HG03565 (cell line): ENCODE measurements at regions not wholly inside any gene's neighbourhood (a gene's known extent, or its start where the extent isn't known, plus 50 kb on each side); places are given as distances from the start of the nearest gene placed in this dataset.
"Not testable (repeated sequence)": the region's sequence is repeated elsewhere in the genome, so short reads cannot be mapped to it uniquely, and the experiment has no call there.

Experiments used
- ATAC-seq: cut with Tn5 transposase; IDR thresholded peaks from one replicate; pipeline ENCODE4 v1.9.1; 2021; ENCODE audit warnings: mild to moderate bottlenecking, moderate library complexity; ENCODE audit not compliant: unreplicated experiment

DNA sequence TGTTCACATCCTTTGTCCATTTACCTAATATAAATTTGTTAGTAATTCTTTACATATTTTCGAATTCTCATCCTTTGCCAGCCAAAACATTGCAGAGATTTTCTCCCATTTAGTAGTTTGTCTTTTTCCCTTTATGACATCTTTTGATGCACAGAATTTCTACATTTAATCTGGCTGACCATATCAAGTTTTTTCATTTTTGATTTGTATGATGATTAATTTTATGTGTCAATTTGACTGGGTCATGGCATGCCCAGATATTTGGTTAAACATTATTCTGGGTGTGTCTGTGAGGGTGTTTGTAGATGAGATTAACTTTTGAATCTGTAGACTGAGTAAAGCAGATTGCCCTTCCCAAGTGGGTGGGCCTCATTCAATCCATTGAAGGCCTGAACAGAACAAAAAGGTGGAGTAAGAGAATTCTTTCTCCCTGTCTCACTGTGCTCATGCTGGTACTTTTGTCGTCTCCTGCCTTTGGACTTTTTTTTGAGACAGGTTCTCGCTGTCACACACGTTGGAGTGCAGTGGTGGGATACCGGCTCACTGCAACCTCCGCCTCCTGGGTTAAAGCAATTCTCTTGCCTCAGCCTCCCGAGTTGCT, 72.1 kb upstream of the EPB41L1 start:
- no peak for ATAC-seq

GRCh38 chr20:36083200-36083599, 71.3 kb upstream of the EPB41L1 start:
- not testable (repeated sequence) for ATAC-seq

DNA sequence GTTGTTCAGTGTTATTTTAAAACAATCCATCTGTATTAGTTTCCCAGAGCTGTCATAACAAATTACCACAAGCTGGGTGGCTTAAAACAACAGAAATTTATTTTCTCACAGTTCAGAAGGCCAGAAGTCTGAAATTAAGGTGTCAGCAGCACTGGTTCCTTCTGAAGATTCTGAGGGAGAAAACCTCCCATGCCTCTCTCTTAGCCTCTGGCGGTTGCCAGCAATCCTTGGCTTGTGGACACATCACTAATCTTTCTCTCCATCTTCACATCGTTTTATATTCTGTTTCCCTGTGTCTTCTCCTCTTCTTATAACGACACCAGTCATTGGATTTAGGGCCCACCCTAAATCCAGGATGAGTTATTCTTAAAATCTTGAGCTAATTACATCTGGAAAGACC, 70.2 kb upstream of the EPB41L1 start:
- no peak for ATAC-seq

DNA sequence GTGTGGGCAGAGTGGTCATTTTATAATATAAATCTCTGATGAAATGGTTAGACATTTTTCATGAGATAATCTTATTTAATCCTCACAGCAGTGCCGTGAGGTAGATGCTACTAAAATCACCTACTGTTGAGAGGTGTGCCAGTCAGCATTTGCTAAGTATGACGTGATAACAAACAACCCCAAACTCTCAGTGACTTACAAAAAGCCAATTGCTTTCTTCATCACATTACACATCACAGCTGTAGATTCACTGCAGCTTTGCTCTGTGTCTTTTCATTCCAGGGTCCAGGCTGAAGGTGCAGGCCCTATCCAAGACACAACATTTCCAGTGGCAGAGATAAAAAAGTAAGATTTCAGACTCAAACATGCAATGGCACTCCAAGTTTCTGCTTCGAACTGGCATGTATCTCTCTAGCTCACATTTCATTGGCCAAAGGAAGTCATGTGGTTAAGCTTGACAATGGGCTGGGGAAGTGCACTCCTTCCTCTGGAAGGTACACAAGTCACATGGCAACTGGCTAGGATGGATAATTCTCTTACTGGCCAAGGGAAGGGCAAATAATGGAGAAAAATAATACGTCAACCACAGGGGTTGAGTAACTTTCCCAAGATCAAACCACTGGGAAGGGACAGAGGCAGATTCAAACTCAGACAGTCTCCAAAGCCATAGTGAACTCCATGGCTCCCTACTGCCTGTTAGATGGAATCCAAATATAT, 69.5 kb upstream of the EPB41L1 start:
- ATAC-seq, result no peak

- no peak for ATAC-seq
Observed at GRCh38 chr20:36085686-36086267, 68.8 kb upstream of the EPB41L1 start.

- ATAC-seq, result no peak
Observed at GRCh38 chr20:36086767-36087166, 67.8 kb upstream of the EPB41L1 start.

- ATAC-seq, result no peak
Observed at GRCh38 chr20:36090223-36090622, 64.3 kb upstream of the EPB41L1 start.

- ATAC-seq, result no peak
Observed at GRCh38 chr20:36091561-36092397, 62.8 kb upstream of the EPB41L1 start.

DNA sequence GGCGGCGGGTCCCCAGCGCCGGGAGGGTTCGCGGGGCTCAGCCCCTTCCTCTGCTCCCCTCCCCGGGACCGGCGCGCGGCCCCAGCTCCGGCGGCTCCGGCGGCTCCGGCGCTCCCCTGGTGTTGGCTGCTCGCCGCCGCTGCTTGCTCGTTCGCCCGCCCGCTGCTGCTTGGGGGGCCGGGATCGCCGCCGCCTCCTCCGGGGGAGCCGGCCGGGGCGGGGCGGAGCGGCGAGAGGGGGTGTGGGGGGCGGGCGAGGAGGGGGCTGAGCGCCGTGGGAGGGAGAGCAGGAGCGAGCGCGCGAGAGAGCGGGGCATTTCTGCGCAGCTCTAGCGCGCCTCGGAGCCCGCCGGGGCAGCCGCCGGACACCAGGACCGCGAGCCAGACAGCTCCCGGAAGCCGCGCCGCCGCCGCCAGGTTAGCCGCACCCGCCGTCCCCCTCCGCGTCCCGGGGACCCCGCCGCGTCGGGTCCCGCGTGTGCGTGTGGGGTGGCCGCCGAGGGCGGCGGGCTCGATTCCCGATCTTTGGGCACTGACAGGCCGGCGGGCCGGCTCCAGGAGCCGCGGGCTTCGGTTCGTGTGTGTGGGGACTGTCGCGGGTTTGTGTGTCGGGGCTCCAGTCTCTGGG, 62.0 kb upstream of the EPB41L1 start:
- no peak for ATAC-seq

DNA sequence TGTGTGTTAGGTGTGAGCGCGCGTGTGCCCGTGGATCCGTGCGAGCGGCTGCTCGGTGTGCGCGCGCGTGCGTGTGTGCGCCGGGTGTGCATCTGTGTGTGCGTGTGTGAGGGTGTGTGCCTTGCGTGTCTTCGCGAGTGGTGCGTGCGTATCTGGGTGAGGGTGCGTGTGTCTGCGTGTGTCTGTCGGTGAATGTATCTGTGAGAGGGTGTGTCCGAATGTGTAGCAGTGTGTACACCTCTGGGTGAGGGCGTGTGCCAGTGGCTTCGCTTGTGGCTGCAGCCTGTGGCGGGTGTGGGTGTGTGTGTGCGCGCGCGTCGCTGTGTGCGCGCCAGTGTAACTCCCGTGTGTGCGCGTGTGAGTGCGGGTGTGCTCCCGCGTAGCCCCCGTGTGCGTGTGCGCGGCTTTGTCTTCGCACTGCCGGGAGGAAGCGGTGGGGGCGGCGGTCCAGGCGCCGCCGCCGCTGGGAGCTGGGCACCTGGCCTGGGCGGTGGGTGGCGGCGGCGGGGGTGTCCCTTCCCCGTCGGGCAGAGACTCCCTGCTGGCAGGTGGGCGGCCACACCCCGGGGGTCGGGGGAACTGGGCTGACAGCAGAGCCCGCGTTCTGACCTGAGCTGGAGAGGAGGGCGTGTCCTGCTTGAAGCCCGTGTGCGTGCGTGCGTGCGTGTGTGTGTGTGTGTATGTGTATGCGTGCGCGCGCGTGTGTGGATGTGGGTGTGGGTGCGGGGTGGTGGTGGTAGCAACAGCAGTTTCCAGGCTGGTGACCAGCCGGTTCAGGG, 61.3 kb upstream of the EPB41L1 start:
- ATAC-seq, result no peak

DNA sequence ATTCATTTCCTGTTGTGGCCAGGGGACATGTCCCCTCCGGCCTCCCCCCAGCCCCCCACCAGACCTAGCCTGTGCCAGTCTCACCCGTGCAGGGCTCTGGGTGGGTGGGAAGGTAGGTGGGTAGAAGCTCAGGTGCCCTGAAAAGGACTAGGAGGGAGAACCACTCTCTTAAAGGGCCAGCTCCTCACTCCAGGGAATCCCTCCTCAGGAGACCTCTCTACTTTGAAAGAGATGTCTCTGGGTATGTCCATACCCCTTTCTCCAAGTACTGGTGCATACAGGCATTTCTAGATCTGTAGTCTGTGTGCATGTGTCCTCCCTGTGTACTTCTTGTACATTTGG, 60.8 kb upstream of the EPB41L1 start:
- no peak for ATAC-seq

DNA sequence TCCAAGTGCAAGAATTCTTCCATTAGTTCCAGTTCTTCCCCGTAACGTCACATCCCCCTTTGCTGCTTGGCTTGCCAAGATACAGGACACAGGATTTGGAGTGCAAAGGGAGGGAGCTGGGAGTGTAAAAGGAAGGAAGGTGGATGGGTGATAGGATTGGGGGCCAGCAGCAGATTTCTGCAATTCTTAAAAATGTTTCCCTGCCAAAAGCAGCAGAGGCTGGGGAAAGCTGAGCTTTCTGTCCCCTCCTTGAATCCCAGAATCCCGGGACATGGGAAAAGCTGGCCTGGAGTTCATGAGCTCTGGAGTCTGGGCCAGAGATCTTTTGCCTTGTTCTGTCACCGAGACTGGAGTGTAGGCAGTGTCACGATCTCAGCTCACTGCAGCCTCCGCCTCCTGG, 60.0 kb upstream of the EPB41L1 start:
- no peak for ATAC-seq

DNA sequence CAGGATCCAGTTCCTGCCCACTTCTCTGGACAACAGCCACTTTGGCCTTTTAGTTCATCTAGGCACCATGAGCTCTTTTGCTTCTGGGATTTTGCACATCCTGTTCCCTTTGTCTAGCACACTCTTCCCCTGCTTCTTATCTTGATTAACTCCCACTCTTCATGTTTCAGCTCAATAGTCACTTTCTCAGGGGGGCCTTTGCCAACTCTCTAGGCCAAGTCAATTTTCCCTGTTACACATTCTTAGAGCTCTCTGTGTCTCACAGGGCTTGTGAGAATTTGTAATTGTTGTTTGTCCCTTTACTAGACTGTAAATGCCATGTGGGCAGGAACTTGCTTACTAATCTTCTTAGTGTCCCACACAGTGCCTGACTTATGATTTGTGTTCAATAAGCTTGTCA, 58.1 kb upstream of the EPB41L1 start:
- ATAC-seq, result no peak

DNA sequence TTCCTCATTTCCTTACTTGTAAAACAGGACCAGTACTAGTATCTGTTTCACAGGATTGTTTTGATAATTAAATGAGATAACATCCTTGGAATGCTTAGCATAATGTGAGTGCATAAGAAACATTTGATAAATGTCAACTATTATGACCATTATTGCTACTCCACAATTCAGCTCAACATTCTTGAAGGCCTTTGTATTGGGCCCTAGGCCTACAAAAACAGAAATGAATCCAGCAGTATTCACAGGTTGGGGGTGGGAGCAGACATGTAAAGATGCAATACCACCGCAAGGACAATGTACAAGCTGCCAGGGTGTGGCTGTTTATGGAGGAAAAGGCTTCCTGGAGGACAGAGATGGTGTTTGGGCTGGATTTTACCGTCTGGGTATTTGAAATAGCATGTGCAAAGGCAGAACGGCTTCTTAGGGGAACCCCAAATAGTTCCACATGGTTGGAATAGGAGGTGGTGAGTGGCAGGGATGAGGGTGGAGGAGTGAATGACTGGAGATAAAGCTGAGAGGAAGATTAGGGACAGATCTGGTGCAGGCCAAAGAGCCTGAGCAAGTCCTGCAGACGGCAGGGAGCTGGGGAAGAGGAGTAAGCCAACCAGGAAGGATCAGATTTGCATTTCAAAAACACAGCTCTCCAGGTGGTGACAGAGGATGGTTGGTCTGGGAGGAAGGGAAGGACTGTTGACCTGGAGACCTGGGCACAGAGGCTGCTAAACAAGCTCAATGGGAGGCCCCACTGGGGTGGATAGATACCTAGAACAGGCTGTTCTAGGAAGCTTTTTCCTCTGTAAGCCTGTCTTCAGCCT, 57.0 kb upstream of the EPB41L1 start:
- ATAC-seq, result no peak

DNA sequence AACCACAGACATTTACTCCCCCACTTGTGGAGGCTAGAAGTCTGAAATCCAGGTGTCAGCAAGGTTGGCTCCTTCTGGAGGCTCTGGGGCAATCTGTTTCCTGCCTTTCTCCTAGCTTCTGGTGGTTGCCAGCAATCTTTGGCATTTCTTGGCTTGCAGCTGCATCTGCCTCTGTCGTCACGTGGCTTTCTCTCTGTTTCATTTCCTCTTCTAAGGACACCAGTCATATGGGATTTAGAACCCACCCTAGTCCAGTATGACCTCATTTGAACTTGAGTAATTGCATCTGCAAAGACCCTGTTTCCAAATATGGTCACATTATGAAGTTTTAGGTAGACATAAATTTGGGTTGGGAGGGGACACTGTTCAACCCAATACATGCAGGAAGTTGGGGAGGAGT, 56.2 kb upstream of the EPB41L1 start:
- ATAC-seq, result peak; percentile 38

- ATAC-seq, result no peak
Observed at GRCh38 chr20:36099106-36099505, 55.4 kb upstream of the EPB41L1 start.

DNA sequence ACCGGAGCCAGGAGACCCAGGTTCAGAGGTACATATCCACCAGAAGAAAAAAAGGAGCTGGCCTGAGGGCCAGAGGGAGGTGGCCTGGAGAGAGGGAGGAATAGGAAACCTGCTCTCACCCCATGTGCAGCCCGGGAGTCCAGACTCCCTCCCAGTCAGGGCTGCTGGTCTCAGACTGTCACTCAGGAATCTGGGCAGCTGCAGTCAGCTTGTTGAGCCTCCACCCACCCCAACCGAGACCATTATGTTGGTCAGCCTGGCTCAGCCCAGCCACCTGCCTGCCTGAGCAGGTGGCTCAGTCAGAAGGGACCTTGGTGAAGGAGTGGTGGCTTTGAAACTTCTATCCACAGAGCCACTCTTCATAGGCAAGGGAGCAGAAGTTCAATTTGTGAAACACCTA, 53.3 kb upstream of the EPB41L1 start:
- no peak for ATAC-seq

- ATAC-seq, result no peak
Observed at GRCh38 chr20:36102306-36102705, 52.2 kb upstream of the EPB41L1 start.

GRCh38 chr20:36102809-36103596, 51.5 kb upstream of the EPB41L1 start:
- ATAC-seq, result no peak
